IMR-90 (cell line): ENCODE measurements at regions not wholly inside any gene's neighbourhood (a gene's known extent, or its start where the extent isn't known, plus 50 kb on each side); places are given as distances from the start of the nearest gene placed in this dataset.

ENCODE experiments used
- ATAC-seq: fragments of 200-7000 bp; cut with Tn5 transposase; 2 replicates; pipeline ENCODE4 v1.9.1; 2020; ENCODE audit warnings: low read depth, mild to moderate bottlenecking, moderate library complexity
- BruUV-seq: library from RNA; stranded (reverse); fragments of 400-500 nt; replicated peaks from 2 replicates; lab custom pipeline; 2021; lab: Mats Ljungman, UMichigan
- CTCF ChIA-PET: fragments of 300-600 bp; formaldehyde crosslinking; extraction: SDS; loops from one replicate; lab custom pipeline; 2021; ENCODE audit warnings: antibody characterized with exemption; lab: Yijun Ruan, JAX
- POLR2A ChIA-PET: fragments of 300-600 bp; sonication (Branson Sonifier 250); formaldehyde crosslinking; loops from one replicate; lab custom pipeline; 2022; ENCODE audit warnings: antibody characterized with exemption; ENCODE audit not compliant: unreplicated experiment; lab: Charles Lee
- DNase-seq: peaks from one replicate; pipeline ENCODE4 v3.0.0; 2013
- H2AFZ ChIP-seq: replicated peaks from 2 replicates; pipeline ENCODE3; 2013; ENCODE audit warnings: low read length, mild to moderate bottlenecking; ENCODE audit not compliant: poor library complexity
- H2AK5ac ChIP-seq: 2 replicates; pipeline ENCODE4 v1.6.1; 2013; ENCODE audit warnings: low read depth, low read length, inconsistent platforms
- H2AK9ac ChIP-seq: replicated peaks from 2 replicates; pipeline ENCODE3; 2013; ENCODE audit warnings: mild to moderate bottlenecking, low read depth, low read length, moderate library complexity; ENCODE audit not compliant: poor library complexity
- H2BK120ac ChIP-seq: 2 replicates; pipeline ENCODE4 v1.6.1; 2013; ENCODE audit warnings: low read depth, low read length, inconsistent platforms
- H2BK15ac ChIP-seq: 3 replicates; pipeline ENCODE4 v1.6.1; 2013; ENCODE audit warnings: low read depth, low read length, inconsistent platforms
- H2BK20ac ChIP-seq: 2 replicates; pipeline ENCODE4 v1.6.1; 2013; ENCODE audit warnings: low read depth, mild to moderate bottlenecking, inconsistent platforms, low read length, moderate library complexity
- H2BK5ac ChIP-seq: 2 replicates; pipeline ENCODE4 v1.6.1; 2013; ENCODE audit warnings: mild to moderate bottlenecking, low read depth, low read length, inconsistent platforms; ENCODE audit not compliant: poor library complexity, severe bottlenecking
- H3K14ac ChIP-seq: replicated peaks from 2 replicates; pipeline ENCODE4 v1.6.1; 2013; ENCODE audit warnings: low read depth, low read length, inconsistent platforms
- H3K18ac ChIP-seq: 2 replicates; pipeline ENCODE4 v1.6.1; 2013; ENCODE audit warnings: low read depth, low read length, control low read depth
- H3K23ac ChIP-seq: 2 replicates; pipeline ENCODE4 v1.6.1; 2013; ENCODE audit warnings: low read depth, low read length, inconsistent platforms
- H3K27ac ChIP-seq: 2 replicates; pipeline ENCODE4 v1.5.1; 2013; ENCODE audit warnings: mild to moderate bottlenecking, control low read depth, low read length; ENCODE audit not compliant: insufficient read depth
- H3K27me3 ChIP-seq: 2 replicates; pipeline ENCODE4 v1.6.1; 2013; ENCODE audit warnings: low read length; ENCODE audit not compliant: control insufficient read depth, insufficient read depth
- H3K36me3 ChIP-seq: 2 replicates; pipeline ENCODE4 v1.6.1; 2013; ENCODE audit warnings: low read length, mixed read lengths; ENCODE audit not compliant: control insufficient read depth, insufficient read depth
- H3K4ac ChIP-seq: 2 replicates; pipeline ENCODE4 v1.6.1; 2013; ENCODE audit warnings: low read depth, low read length, inconsistent platforms
- H3K4me1 ChIP-seq: 2 replicates; pipeline ENCODE4 v1.6.1; 2013; ENCODE audit warnings: low read length, mixed read lengths; ENCODE audit not compliant: control insufficient read depth, insufficient read depth
- H3K4me2 ChIP-seq: 2 replicates; pipeline ENCODE4 v1.6.1; 2013; ENCODE audit warnings: low read depth, mild to moderate bottlenecking, control low read depth, low read length, moderate library complexity
- H3K4me3 ChIP-seq: 2 replicates; pipeline ENCODE4 v1.5.1; 2013; ENCODE audit warnings: low read depth, mild to moderate bottlenecking, control low read depth, low read length, moderate library complexity; ENCODE audit not compliant: insufficient read depth
- H3K56ac ChIP-seq: 2 replicates; pipeline ENCODE4 v1.6.1; 2013; ENCODE audit warnings: low read length, inconsistent platforms; ENCODE audit not compliant: insufficient read depth; ENCODE audit errors: extremely low read depth
- H3K79me1 ChIP-seq, 2 experiments: 2 replicates each; pipeline ENCODE4 v1.6.1; 2013; ENCODE audit warnings: low read length in 2 of 2, inconsistent platforms in 1 of 2, low read depth in 1 of 2
- H3K9ac ChIP-seq: 2 replicates; pipeline ENCODE4 v1.6.1; 2013; ENCODE audit warnings: low read depth, low read length, control low read depth
- H3K9me1 ChIP-seq: 2 replicates; pipeline ENCODE4 v1.6.1; 2013; ENCODE audit warnings: low read length, inconsistent platforms; ENCODE audit not compliant: insufficient read depth
- H3K9me3 ChIP-seq: 2 replicates; pipeline ENCODE4 v1.6.1; 2013; ENCODE audit warnings: low read length; ENCODE audit not compliant: control insufficient read depth, insufficient read depth
- H4K20me1 ChIP-seq: 2 replicates; pipeline ENCODE4 v1.6.1; 2013; ENCODE audit warnings: low read length, inconsistent platforms; ENCODE audit not compliant: insufficient read depth
- H4K5ac ChIP-seq: 2 replicates; pipeline ENCODE4 v1.6.1; 2013; ENCODE audit warnings: mild to moderate bottlenecking, low read depth, low read length, control low read depth
- H4K8ac ChIP-seq, 2 experiments: 2 replicates each; pipeline ENCODE4 v1.6.1; 2013; ENCODE audit warnings: low read depth in 2 of 2, low read length in 2 of 2, control low read depth in 1 of 2, inconsistent platforms in 1 of 2
- H4K91ac ChIP-seq: 2 replicates; pipeline ENCODE4 v1.6.1; 2013; ENCODE audit warnings: low read depth, low read length, inconsistent platforms; ENCODE audit not compliant: insufficient read depth
- CEBPB ChIP-seq: IDR thresholded peaks from 2 replicates; pipeline ENCODE4 v1.6.1; 2012; ENCODE audit warnings: low read depth, low read length, improper control_type of control experiment
- CHD1 ChIP-seq: IDR thresholded peaks from 2 replicates; pipeline ENCODE4 v1.6.1; 2012; ENCODE audit warnings: low read depth, low read length, improper control_type of control experiment
- MAFK ChIP-seq: IDR thresholded peaks from 2 replicates; pipeline ENCODE4 v1.6.1; 2012; ENCODE audit warnings: low read depth, low read length, improper control_type of control experiment
- NFE2L2 ChIP-seq: fragments of 150-350 bp; IDR thresholded peaks from 2 replicates; pipeline ENCODE4 v1.6.1; 2016; ENCODE audit warnings: low read depth, mild to moderate bottlenecking, low read length
- RAD21 ChIP-seq: IDR thresholded peaks from 2 replicates; pipeline ENCODE4 v1.6.1; 2012; ENCODE audit warnings: low read length, improper control_type of control experiment
- RFX5 ChIP-seq: IDR thresholded peaks from 2 replicates; pipeline ENCODE4 v1.8.0; 2012; ENCODE audit warnings: low read depth, mild to moderate bottlenecking, low read length, moderate library complexity
- WGBS, 2 experiments: methylation state at CpG; one replicate each; pipeline versions ENCODE4 v1.1.5 to v1.1.7; 2013; ENCODE audit warnings: missing lambda C conversion rate in 2 of 2; ENCODE audit not compliant: insufficient read length in 1 of 2; ENCODE audit errors: extremely low coverage in 2 of 2; 5-methylcytosine and 5-hydroxymethylcytosine counted together
- dilution Hi-C: fragments of 300-500 bp; cut with HindIII; formaldehyde crosslinking; loops from one replicate; pipeline ENCODE4 v1.14.3; 2018; ENCODE audit warnings: low sequenced_read_pairs; ENCODE audit not compliant: unreplicated experiment
- in situ Hi-C: fragments of 300-500 bp; cut with MboI; formaldehyde crosslinking; loops from 3 replicates; pipeline ENCODE4 v1.14.3; 2019; ENCODE audit warnings: low sequenced_read_pairs, inconsistent platforms, mixed read lengths
- intact Hi-C: fragments of 100-400 bp; cut with micrococcal nuclease; formaldehyde crosslinking; loops from 2 replicates; pipeline ENCODE4 v1.10.0; 2022
- TF ChIP-seq, protein P1 (sequence below): fragments of 150-350 bp; IDR thresholded peaks from 2 replicates; pipeline ENCODE4 v1.6.1; 2017; ENCODE audit warnings: mild to moderate bottlenecking, antibody characterized with exemption, low read length, low read depth
- TF ChIP-seq, protein P2 (sequence below): fragments of 150-350 bp; IDR thresholded peaks from 2 replicates; pipeline ENCODE4 v1.6.1; 2016; ENCODE audit warnings: low read depth, mild to moderate bottlenecking, low read length, moderate library complexity, borderline replicate concordance

DNA sequence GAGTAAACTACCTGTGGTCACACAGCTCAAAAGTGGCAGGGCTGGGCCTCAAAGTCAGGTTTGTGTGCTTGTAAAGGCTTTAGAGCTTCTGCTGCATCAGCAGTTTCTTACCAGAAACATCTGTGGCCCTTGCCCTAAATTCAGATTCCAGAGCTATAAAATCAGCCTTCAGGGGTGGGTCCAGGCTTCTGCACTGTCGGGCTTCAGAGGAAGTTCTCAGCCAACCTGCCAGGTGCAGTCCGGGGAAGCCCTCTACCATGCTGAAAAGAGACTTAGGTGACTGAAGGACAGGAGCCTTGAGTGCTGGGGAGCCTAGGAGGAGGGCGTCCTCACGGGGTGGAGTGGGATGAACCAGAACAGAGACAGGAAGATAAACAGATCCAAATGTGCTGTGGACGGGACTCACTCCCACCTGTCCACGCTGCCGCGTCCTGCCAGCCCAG is 69.9 kb upstream of the HS6ST1 start:
- Histone ChIP-seq H2BK120ac (no peak overlapping the region), H3K9ac (no peak overlapping the region), H3K27ac (no peak overlapping the region), H3K4me3 (no peak overlapping the region), H2AK9ac (no peak overlapping the region), H3K27me3 (no peaks in the 10 kb centered on the region), H2AFZ (peak overlapping the region; percentile 63), H3K14ac (no peak overlapping the region), H4K8ac (no peak overlapping the region), H3K4me1 (no peaks in the 10 kb centered on the region), H3K4me2 (no peak overlapping the region), H3K9me1 (peaks cover 6% of the 10 kb centered on the region; the same call in 1 of the 2 replicates), H2BK20ac (no peak overlapping the region), H3K4ac (no peak overlapping the region), H4K20me1 (no peaks in the 10 kb centered on the region), H4K91ac (no peak overlapping the region), H3K36me3 (no peaks in the 10 kb centered on the region), H3K23ac (no peak overlapping the region), H2BK5ac (no peak overlapping the region), H2BK15ac (no peak overlapping the region), H2AK5ac (no peak overlapping the region), H3K18ac (no peak overlapping the region), H3K79me1 (no peaks in the 10 kb centered on the region), H3K56ac (no peak overlapping the region), H3K9me3 (no peaks in the 10 kb centered on the region), H4K5ac (no peak overlapping the region)
- dilution Hi-C loops (no loop called here), in situ Hi-C loops (no loop called here), intact Hi-C loops (no loop called here)
- no TSS peak for BruUV-seq
- ATAC-seq (no peak), DNase-seq (peak; percentile 16)
- ChIA-PET CTCF (interaction anchor here (1.2 kb wide), 1 partner anchor 9 kb away, joined by 5 read pairs; no protein-coding TSS in a partner anchor), POLR2A (no interaction called here)
- 85% methylated on average over 6 of the region's 8 CpGs; no CpG with 5 or more reads in 1 of the 2 experiments for WGBS, 2 experiments
- no peak for TF ChIP-seq NFE2L2
- no peak for TF ChIP-seq CHD1
- peak; percentile 96 for TF ChIP-seq MAFK
- TF ChIP-seq RFX5: no peak
- no peak for TF ChIP-seq CEBPB
- TF ChIP-seq, protein P1, sequence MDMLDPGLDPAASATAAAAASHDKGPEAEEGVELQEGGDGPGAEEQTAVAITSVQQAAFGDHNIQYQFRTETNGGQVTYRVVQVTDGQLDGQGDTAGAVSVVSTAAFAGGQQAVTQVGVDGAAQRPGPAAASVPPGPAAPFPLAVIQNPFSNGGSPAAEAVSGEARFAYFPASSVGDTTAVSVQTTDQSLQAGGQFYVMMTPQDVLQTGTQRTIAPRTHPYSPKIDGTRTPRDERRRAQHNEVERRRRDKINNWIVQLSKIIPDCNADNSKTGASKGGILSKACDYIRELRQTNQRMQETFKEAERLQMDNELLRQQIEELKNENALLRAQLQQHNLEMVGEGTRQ: no peak
- TF ChIP-seq, protein P2, sequence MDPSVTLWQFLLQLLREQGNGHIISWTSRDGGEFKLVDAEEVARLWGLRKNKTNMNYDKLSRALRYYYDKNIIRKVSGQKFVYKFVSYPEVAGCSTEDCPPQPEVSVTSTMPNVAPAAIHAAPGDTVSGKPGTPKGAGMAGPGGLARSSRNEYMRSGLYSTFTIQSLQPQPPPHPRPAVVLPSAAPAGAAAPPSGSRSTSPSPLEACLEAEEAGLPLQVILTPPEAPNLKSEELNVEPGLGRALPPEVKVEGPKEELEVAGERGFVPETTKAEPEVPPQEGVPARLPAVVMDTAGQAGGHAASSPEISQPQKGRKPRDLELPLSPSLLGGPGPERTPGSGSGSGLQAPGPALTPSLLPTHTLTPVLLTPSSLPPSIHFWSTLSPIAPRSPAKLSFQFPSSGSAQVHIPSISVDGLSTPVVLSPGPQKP: no peak
- TF ChIP-seq RAD21: no peak
